H9 (cell line): ENCODE measurements at regions not wholly inside any gene's neighbourhood (a gene's known extent, or its start where the extent isn't known, plus 50 kb on each side); places are given as distances from the start of the nearest gene placed in this dataset.

Experiments used
- DNase-seq: peaks from one replicate; pipeline ENCODE4 v3.0.0-alpha.2; 2017
- H2AFZ ChIP-seq: one replicate; pipeline ENCODE4 v1.6.1; 2013; ENCODE audit warnings: mild to moderate bottlenecking, low read length, control low read depth, moderate library complexity
- H2AK5ac ChIP-seq: 2 replicates; pipeline ENCODE4 v1.6.1; 2013; ENCODE audit warnings: low read length, control low read depth, mixed read lengths; ENCODE audit not compliant: insufficient read length
- H2BK120ac ChIP-seq: one replicate; pipeline ENCODE4 v1.6.1; 2013; ENCODE audit warnings: low read depth, mild to moderate bottlenecking, low read length, control low read depth, inconsistent platforms; ENCODE audit not compliant: poor library complexity, severe bottlenecking
- H2BK12ac ChIP-seq: 2 replicates; pipeline ENCODE4 v1.6.1; 2013; ENCODE audit warnings: low read length, control low read depth, mixed read lengths, low read depth; ENCODE audit not compliant: insufficient read length
- H2BK15ac ChIP-seq: 2 replicates; pipeline ENCODE4 v1.6.1; 2013; ENCODE audit warnings: low read depth, low read length, control low read depth
- H2BK20ac ChIP-seq: one replicate; pipeline ENCODE4 v1.6.1; 2013; ENCODE audit warnings: low read depth, mild to moderate bottlenecking, low read length, control low read depth, inconsistent platforms; ENCODE audit not compliant: poor library complexity, severe bottlenecking
- H2BK5ac ChIP-seq: 2 replicates; pipeline ENCODE4 v1.6.1; 2013; ENCODE audit warnings: low read length, control low read depth, mixed read lengths; ENCODE audit not compliant: insufficient read length
- H3K14ac ChIP-seq: 2 replicates; pipeline ENCODE4 v1.6.1; 2013; ENCODE audit warnings: low read length, control low read depth; ENCODE audit not compliant: insufficient read depth
- H3K18ac ChIP-seq: 2 replicates; pipeline ENCODE4 v1.6.1; 2013; ENCODE audit warnings: low read depth, mild to moderate bottlenecking, mixed read lengths, low read length, control low read depth; ENCODE audit not compliant: insufficient read length
- H3K23ac ChIP-seq: 2 replicates; pipeline ENCODE4 v1.6.1; 2013; ENCODE audit warnings: low read length, control low read depth, mixed read lengths, low read depth; ENCODE audit not compliant: insufficient read length
- H3K23me2 ChIP-seq: 2 replicates; pipeline ENCODE4 v1.6.1; 2013; ENCODE audit warnings: low read depth, mild to moderate bottlenecking, mixed read lengths, low read length, control low read depth; ENCODE audit not compliant: insufficient read length, poor library complexity, severe bottlenecking
- H3K27ac ChIP-seq: 2 replicates; pipeline ENCODE4 v1.5.1; 2013; ENCODE audit warnings: low read length, control low read depth, mixed read lengths, low read depth; ENCODE audit not compliant: insufficient read length
- H3K27me3 ChIP-seq: 2 replicates; pipeline ENCODE4 v1.6.1; 2013; ENCODE audit warnings: low read length, control low read depth, inconsistent platforms; ENCODE audit not compliant: insufficient read depth
- H3K4ac ChIP-seq: 2 replicates; pipeline ENCODE4 v1.6.1; 2013; ENCODE audit warnings: low read depth, mild to moderate bottlenecking, control low read depth, inconsistent platforms, low read length, moderate library complexity
- H3K4me1 ChIP-seq: 2 replicates; pipeline ENCODE4 v1.6.1; 2013; ENCODE audit warnings: low read length, control low read depth, inconsistent platforms; ENCODE audit not compliant: insufficient read depth
- H3K4me2 ChIP-seq: 2 replicates; pipeline ENCODE4 v1.6.1; 2013; ENCODE audit warnings: low read length, control low read depth, mixed read lengths; ENCODE audit not compliant: insufficient read length, insufficient read depth
- H3K56ac ChIP-seq: 2 replicates; pipeline ENCODE4 v1.6.1; 2013; ENCODE audit warnings: low read depth, mild to moderate bottlenecking, mixed read lengths, low read length, control low read depth; ENCODE audit not compliant: insufficient read length
- H3K79me1 ChIP-seq: 2 replicates; pipeline ENCODE4 v1.6.1; 2013; ENCODE audit warnings: low read depth, mild to moderate bottlenecking, moderate library complexity, low read length, control low read depth, inconsistent platforms; ENCODE audit not compliant: insufficient read depth, poor library complexity, severe bottlenecking
- H3K79me2 ChIP-seq: 2 replicates; pipeline ENCODE4 v1.6.1; 2013; ENCODE audit warnings: low read length, control low read depth, inconsistent platforms; ENCODE audit not compliant: insufficient read depth
- H3K9ac ChIP-seq: 2 replicates; pipeline ENCODE4 v1.6.1; 2013; ENCODE audit warnings: low read length, control low read depth, mixed read lengths; ENCODE audit not compliant: insufficient read length; ENCODE audit errors: extremely low read depth
- H3K9me3 ChIP-seq: one replicate; pipeline ENCODE4 v1.6.1; 2013; ENCODE audit warnings: low read depth, low read length, inconsistent platforms; ENCODE audit not compliant: control insufficient read depth
- H3T11ph ChIP-seq: one replicate; pipeline ENCODE4 v1.6.1; 2013; ENCODE audit warnings: mild to moderate bottlenecking, low read length, control low read depth, inconsistent platforms
- H4K20me1 ChIP-seq: one replicate; pipeline ENCODE4 v1.6.1; 2013; ENCODE audit not compliant: control insufficient read depth, insufficient read length, insufficient read depth
- H4K5ac ChIP-seq: 2 replicates; pipeline ENCODE4 v1.6.1; 2013; ENCODE audit warnings: low read depth, mild to moderate bottlenecking, mixed read lengths, low read length, control low read depth; ENCODE audit not compliant: insufficient read length
- H4K8ac ChIP-seq: replicated peaks from 2 replicates; pipeline ENCODE4 v1.6.1; 2013; ENCODE audit warnings: low read length, control low read depth, mixed read lengths, low read depth; ENCODE audit not compliant: insufficient read length
- H4K91ac ChIP-seq: 2 replicates; pipeline ENCODE4 v1.6.1; 2013; ENCODE audit warnings: low read depth, mild to moderate bottlenecking, moderate library complexity, mixed read lengths, low read length, control low read depth; ENCODE audit not compliant: insufficient read length
- H3K27ac Mint-ChIP-seq, 3 experiments: 2 replicates in 2 of 3; 3 replicates in 1 of 3; pipeline ENCODE4 v1.8.0; 2020 to 2021; ENCODE audit warnings: mixed read lengths in 3 of 3, mild to moderate bottlenecking in 1 of 3, moderate library complexity in 1 of 3
- H3K27me3 Mint-ChIP-seq: 2 replicates; pipeline ENCODE4 v1.8.0; 2021; ENCODE audit warnings: low read depth, mild to moderate bottlenecking, moderate library complexity, mixed read lengths
- H3K36me3 Mint-ChIP-seq, 3 experiments: 2 replicates in 2 of 3; 3 replicates in 1 of 3; pipeline ENCODE4 v1.8.0; 2020 to 2021; ENCODE audit warnings: low read depth in 3 of 3, mixed read lengths in 3 of 3; ENCODE audit not compliant: insufficient read depth in 1 of 3
- H3K4me1 Mint-ChIP-seq, 2 experiments: 2 replicates each; pipeline ENCODE4 v1.8.0; 2020; ENCODE audit warnings: mixed read lengths in 2 of 2
- H3K4me3 Mint-ChIP-seq, 2 experiments: 2 replicates in 1 of 2; 3 replicates in 1 of 2; pipeline ENCODE4 v1.8.0; 2020 to 2021; ENCODE audit warnings: mild to moderate bottlenecking in 2 of 2, mixed read lengths in 2 of 2, moderate library complexity in 1 of 2
- H3K9me3 Mint-ChIP-seq, 2 experiments: 2 replicates in 1 of 2; 3 replicates in 1 of 2; pipeline ENCODE4 v1.8.0; 2020; ENCODE audit warnings: mild to moderate bottlenecking in 2 of 2, mixed read lengths in 2 of 2, moderate library complexity in 1 of 2
- CTCF ChIP-seq: fragments of 200-600 bp; sonication (generic); conservative IDR thresholded peaks from 3 replicates; pipeline ENCODE4 v1.8.0; 2021; ENCODE audit warnings: antibody characterized with exemption, mild to moderate bottlenecking
- WGBS: extraction: QIAGEN DNeasy Blood & Tissue Kit; methylation state at CpG from one replicate; pipeline ENCODE4 v1.1.7; 2013; ENCODE audit warnings: missing lambda C conversion rate, low lambda C conversion rate, mixed read lengths; ENCODE audit not compliant: insufficient read length; ENCODE audit errors: extremely low coverage; 5-methylcytosine and 5-hydroxymethylcytosine counted together

- no peak overlapping the region for H2AK5ac ChIP-seq
- no peak overlapping the region for H3T11ph ChIP-seq
- Mint-ChIP-seq H3K27me3 (peaks cover 6% of the 10 kb centered on the region), H3K4me1 (peaks cover 0 to 2% of the 10 kb centered on the region in 2 experiments; a peak in 1 of 4 replicates), H3K36me3 (peaks cover 0 to 19% (median 2%) of the 10 kb centered on the region in 3 experiments; a peak in 2 of 7 replicates), H3K9me3 (peaks cover 16 to 19% of the 10 kb centered on the region in 2 experiments; a peak in 4 of 5 replicates), H3K4me3 (no peak overlapping the region), H3K27ac (no peak overlapping the region)
- no peak for TF ChIP-seq CTCF
- H3K14ac ChIP-seq = no peak overlapping the region
- H3K4me1 ChIP-seq = no peaks in the 10 kb centered on the region
- no peaks in the 10 kb centered on the region for H3K9me3 ChIP-seq
- H4K20me1 ChIP-seq = no peaks in the 10 kb centered on the region
- no peak overlapping the region for H3K4me2 ChIP-seq
- H3K27me3 ChIP-seq = no peaks in the 10 kb centered on the region
- H3K56ac ChIP-seq = no peak overlapping the region
- no peaks in the 10 kb centered on the region for H3K23me2 ChIP-seq
- H4K5ac ChIP-seq = no peak overlapping the region
- DNase-seq = no peak
- no peak overlapping the region for H2BK5ac ChIP-seq
- H3K4ac ChIP-seq = no peak overlapping the region
- no peak overlapping the region for H3K9ac ChIP-seq
- H4K91ac ChIP-seq = no peak overlapping the region
- H3K23ac ChIP-seq = no peak overlapping the region
- no peak overlapping the region for H2BK15ac ChIP-seq
- H4K8ac ChIP-seq = no peak overlapping the region
- no peak overlapping the region for H3K27ac ChIP-seq
- no CpG with 5 or more reads among the region's 5 CpGs for WGBS
- H3K18ac ChIP-seq = no peak overlapping the region
- no peak overlapping the region for H2BK20ac ChIP-seq
- no peaks in the 10 kb centered on the region for H3K79me2 ChIP-seq
- no peak overlapping the region for H2AFZ ChIP-seq
- H2BK12ac ChIP-seq = no peak overlapping the region
- no peaks in the 10 kb centered on the region for H3K79me1 ChIP-seq
- no peak overlapping the region for H2BK120ac ChIP-seq
Measured at GRCh38 chr5:135680713-135681112, 101.9 kb upstream of the CXCL14 start.
